Muscle of leg (tissue), 3 donors: ENCODE measurements at regions not wholly inside any gene's neighbourhood (a gene's known extent, or its start where the extent isn't known, plus 50 kb on each side); places are given as distances from the start of the nearest gene placed in this dataset.
"Not testable (repeated sequence)": the region's sequence is repeated elsewhere in the genome, so short reads cannot be mapped to it uniquely, and the experiment has no call there.

ENCODE experiments used
- DNase-seq: peaks from one replicate; pipeline ENCODE4 v3.0.0; 2013
- H3K27ac ChIP-seq: one replicate; pipeline ENCODE4 v1.5.1; 2013; ENCODE audit warnings: mild to moderate bottlenecking, low read length, control low read depth
- H3K27me3 ChIP-seq: one replicate; pipeline ENCODE4 v1.6.1; 2013; ENCODE audit warnings: low read length; ENCODE audit not compliant: control insufficient read depth, insufficient read depth
- H3K36me3 ChIP-seq: one replicate; pipeline ENCODE4 v1.6.1; 2013; ENCODE audit warnings: low read length; ENCODE audit not compliant: control insufficient read depth, insufficient read depth
- H3K4me1 ChIP-seq: one replicate; pipeline ENCODE4 v1.6.1; 2013; ENCODE audit warnings: low read length; ENCODE audit not compliant: control insufficient read depth, insufficient read depth
- H3K4me3 ChIP-seq: one replicate; pipeline ENCODE4 v1.5.1; 2013; ENCODE audit warnings: low read length, control low read depth
- H3K9me3 ChIP-seq: replicated peaks from 2 replicates; pipeline ENCODE4 v1.6.1; 2013; ENCODE audit warnings: low read depth, low read length; ENCODE audit not compliant: control insufficient read depth
- WGBS: methylation state at CpG from one replicate; pipeline ENCODE4 v1.1.5; 2013; ENCODE audit warnings: missing lambda C conversion rate; ENCODE audit not compliant: insufficient coverage; 5-methylcytosine and 5-hydroxymethylcytosine counted together

- WGBS = no CpG with 5 or more reads among the region's 1 CpG
- Histone ChIP-seq H3K27ac (no peak overlapping the region), H3K36me3 (no peaks in the 10 kb centered on the region), H3K27me3 (no peaks in the 10 kb centered on the region), H3K9me3 (no peaks in the 10 kb centered on the region), H3K4me1 (no peaks in the 10 kb centered on the region), H3K4me3 (no peak overlapping the region)
- DNase-seq = no peak
Measured at GRCh38 chr5:21051945-21052344, 1063.9 kb upstream of the CDH18 start.

DNA sequence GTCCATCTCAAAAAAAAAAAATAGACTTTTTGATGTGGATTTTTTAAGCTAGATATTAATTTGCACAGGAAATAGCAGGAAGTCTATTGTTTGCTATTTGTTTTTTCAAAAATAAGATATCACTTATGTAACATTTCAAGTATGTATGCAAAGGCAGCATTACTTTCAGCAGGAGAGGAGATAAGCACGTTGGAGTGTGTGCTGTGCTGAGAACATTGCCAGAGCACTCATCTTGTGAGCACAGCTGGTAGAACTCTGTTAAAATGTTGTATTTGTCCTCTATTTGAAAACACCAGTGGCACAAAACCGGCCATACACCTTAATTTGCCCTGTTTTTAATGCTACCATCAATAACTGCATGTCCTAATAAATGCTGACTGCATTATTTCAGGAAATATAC, 1061.9 kb upstream of the CDH18 start:
- H3K27ac ChIP-seq = no peak overlapping the region
- WGBS = no CpG with 5 or more reads among the region's 2 CpGs

GRCh38 chr5:21030981-21031380, 1043.0 kb upstream of the CDH18 start:
- 67% methylated on average over 2 of the region's 4 CpGs for WGBS
- Histone ChIP-seq H3K27me3 (no peaks in the 10 kb centered on the region), H3K4me3 (no peak overlapping the region), H3K36me3 (no peaks in the 10 kb centered on the region), H3K27ac (no peak overlapping the region), H3K9me3 (no peaks in the 10 kb centered on the region), H3K4me1 (no peaks in the 10 kb centered on the region)
- DNase-seq = no peak

More for the DNA sequence above, 1061.9 kb upstream of the CDH18 start:
- DNase-seq = no peak
- Histone ChIP-seq H3K36me3 (no peaks in the 10 kb centered on the region), H3K9me3 (no peaks in the 10 kb centered on the region), H3K4me3 (no peak overlapping the region), H3K27me3 (no peaks in the 10 kb centered on the region), H3K4me1 (no peaks in the 10 kb centered on the region)

DNA sequence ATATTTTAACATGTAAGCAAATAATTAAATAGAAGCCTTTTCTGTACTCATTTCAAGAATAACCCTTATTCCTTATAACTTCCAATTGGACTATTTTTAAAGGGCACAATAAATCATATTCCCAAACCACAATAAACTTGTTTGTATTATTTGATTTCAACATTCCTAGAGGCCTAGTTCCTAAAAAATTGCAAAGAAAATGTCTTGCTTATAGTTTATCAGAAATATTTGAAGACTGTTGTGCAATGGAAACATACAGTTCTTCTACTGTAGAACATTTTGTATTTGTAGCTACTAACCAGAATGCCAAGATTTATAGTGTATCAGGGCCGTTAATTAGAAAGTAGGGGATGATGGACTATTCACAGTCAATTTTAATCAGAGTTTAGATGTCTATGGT, 1037.0 kb upstream of the CDH18 start:
- DNase-seq = no peak
- peaks cover 7% of the 10 kb centered on the region for H3K9me3 ChIP-seq
- H3K4me3 ChIP-seq = no peak overlapping the region
- no peak overlapping the region for H3K27ac ChIP-seq
- WGBS = no CpG with 5 or more reads among the region's 1 CpG
- H3K4me1 ChIP-seq = no peaks in the 10 kb centered on the region
- H3K27me3 ChIP-seq = no peaks in the 10 kb centered on the region
- H3K36me3 ChIP-seq = no peaks in the 10 kb centered on the region

- H3K36me3 ChIP-seq = no peaks in the 10 kb centered on the region
- no CpG with 5 or more reads among the region's 2 CpGs for WGBS
Measured at GRCh38 chr5:21013237-21013636, 1025.2 kb upstream of the CDH18 start.

GRCh38 chr5:21007781-21008180, 1019.8 kb upstream of the CDH18 start:
- no peaks in the 10 kb centered on the region for H3K9me3 ChIP-seq
- no peak overlapping the region for H3K4me3 ChIP-seq
- H3K36me3 ChIP-seq = no peaks in the 10 kb centered on the region
- WGBS = no CpG with 5 or more reads among the region's 2 CpGs
- H3K27me3 ChIP-seq = no peaks in the 10 kb centered on the region
- H3K27ac ChIP-seq = no peak overlapping the region
- H3K4me1 ChIP-seq = no peaks in the 10 kb centered on the region
- DNase-seq = no peak

More at GRCh38 chr5:21013237-21013636, 1025.2 kb upstream of the CDH18 start:
- H3K27me3 ChIP-seq = no peaks in the 10 kb centered on the region
- no peaks in the 10 kb centered on the region for H3K9me3 ChIP-seq
- H3K27ac ChIP-seq = no peak overlapping the region
- H3K4me3 ChIP-seq = no peak overlapping the region
- no peak for DNase-seq
- no peaks in the 10 kb centered on the region for H3K4me1 ChIP-seq

GRCh38 chr5:20988933-20989332, 1000.9 kb upstream of the CDH18 start:
- H3K27me3 ChIP-seq, H3K27ac ChIP-seq, H3K36me3 ChIP-seq, DNase-seq, H3K4me1 ChIP-seq, H3K4me3 ChIP-seq: not testable (repeated sequence)
- peaks cover 13% of the 10 kb centered on the region for H3K9me3 ChIP-seq
- WGBS = no CpG with 5 or more reads among the region's 2 CpGs

DNA sequence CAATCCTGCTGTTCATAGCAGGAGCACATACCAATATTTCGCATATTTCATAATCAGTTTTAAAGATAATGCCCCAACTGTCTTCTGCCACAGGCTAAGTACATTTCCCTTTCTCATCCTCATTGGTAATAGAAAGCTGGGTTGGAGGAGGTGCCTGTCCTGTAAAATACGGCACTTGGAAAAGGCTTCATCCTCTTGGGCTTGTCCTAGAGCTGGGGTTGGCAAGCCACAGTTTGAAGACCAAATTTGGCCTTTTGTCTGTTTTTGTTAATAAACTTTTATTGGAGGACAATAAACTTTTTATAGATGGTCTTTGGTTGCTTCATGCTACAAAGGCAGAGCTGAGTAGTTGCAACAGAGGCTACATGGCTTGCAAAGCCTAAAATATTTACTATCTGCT, 997.8 kb upstream of the CDH18 start:
- no CpG with 5 or more reads among the region's 2 CpGs for WGBS
- no peaks in the 10 kb centered on the region for H3K4me1 ChIP-seq
- H3K4me3 ChIP-seq = no peak overlapping the region
- no peak overlapping the region for H3K27ac ChIP-seq
- H3K36me3 ChIP-seq = no peaks in the 10 kb centered on the region
- H3K9me3 ChIP-seq = peaks cover 12% of the 10 kb centered on the region
- no peaks in the 10 kb centered on the region for H3K27me3 ChIP-seq
- DNase-seq = no peak

GRCh38 chr5:20974426-20974825, 986.4 kb upstream of the CDH18 start:
- Histone ChIP-seq H3K27ac (no peak overlapping the region), H3K4me1 (no peaks in the 10 kb centered on the region), H3K9me3 (no peaks in the 10 kb centered on the region), H3K36me3 (no peaks in the 10 kb centered on the region), H3K27me3 (no peaks in the 10 kb centered on the region), H3K4me3 (no peak overlapping the region)
- WGBS = no CpG with 5 or more reads among the region's 1 CpG
- DNase-seq = no peak

DNA sequence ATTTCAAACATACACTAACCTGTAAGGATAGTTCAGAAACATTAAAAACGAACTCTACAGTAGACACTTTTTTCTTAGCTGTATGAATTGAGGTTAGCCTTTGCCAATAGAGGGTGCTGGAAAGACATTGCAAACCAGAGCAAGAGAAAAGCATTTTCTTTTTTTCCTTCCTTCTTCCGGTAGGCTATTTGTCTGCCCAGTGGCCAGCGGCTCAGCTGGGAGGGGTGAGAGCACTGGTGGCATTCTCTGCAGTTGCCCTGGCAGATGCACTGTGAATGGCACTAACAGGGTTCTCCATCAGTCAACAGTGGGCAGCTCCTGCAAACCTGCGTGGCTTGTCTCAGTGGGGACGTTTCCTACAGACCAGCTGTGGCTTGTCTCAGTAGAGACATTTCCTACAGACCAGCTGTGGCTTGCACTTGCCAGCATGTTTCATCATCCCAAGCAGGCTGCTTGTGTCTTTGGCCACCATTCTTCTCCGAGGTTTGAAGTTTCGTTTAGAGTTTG, 984.5 kb upstream of the CDH18 start:
- H3K27ac ChIP-seq = peak overlapping the region; percentile 54
- no peaks in the 10 kb centered on the region for H3K27me3 ChIP-seq
- 19% methylated on average over 4 of the region's 7 CpGs for WGBS
- no peaks in the 10 kb centered on the region for H3K4me1 ChIP-seq
- DNase-seq = peak; percentile 89
- H3K36me3 ChIP-seq = no peaks in the 10 kb centered on the region
- H3K4me3 ChIP-seq = peak overlapping the region; percentile 4
- H3K9me3 ChIP-seq = no peaks in the 10 kb centered on the region

- H3K4me1 ChIP-seq = no peaks in the 10 kb centered on the region
- no peak overlapping the region for H3K27ac ChIP-seq
Measured at GRCh38 chr5:20959347-20959746, 971.3 kb upstream of the CDH18 start.

More at GRCh38 chr5:20959347-20959746, 971.3 kb upstream of the CDH18 start:
- no peak overlapping the region for H3K4me3 ChIP-seq
- no peaks in the 10 kb centered on the region for H3K27me3 ChIP-seq
- no peaks in the 10 kb centered on the region for H3K9me3 ChIP-seq
- no CpG with 5 or more reads among the region's 1 CpG for WGBS
- no peaks in the 10 kb centered on the region for H3K36me3 ChIP-seq
- no peak for DNase-seq
